IMR-90 (cell line): ENCODE measurements at regions not wholly inside any gene's neighbourhood (a gene's known extent, or its start where the extent isn't known, plus 50 kb on each side); places are given as distances from the start of the nearest gene placed in this dataset.

Experiments used
- ATAC-seq: fragments of 200-7000 bp; cut with Tn5 transposase; 2 replicates; pipeline ENCODE4 v1.9.1; 2020; ENCODE audit warnings: low read depth, mild to moderate bottlenecking, moderate library complexity
- BruUV-seq: library from RNA; stranded (reverse); fragments of 400-500 nt; replicated peaks from 2 replicates; lab custom pipeline; 2021; lab: Mats Ljungman, UMichigan
- CTCF ChIA-PET: fragments of 300-600 bp; formaldehyde crosslinking; extraction: SDS; loops from one replicate; lab custom pipeline; 2021; ENCODE audit warnings: antibody characterized with exemption; lab: Yijun Ruan, JAX
- POLR2A ChIA-PET: fragments of 300-600 bp; sonication (Branson Sonifier 250); formaldehyde crosslinking; loops from one replicate; lab custom pipeline; 2022; ENCODE audit warnings: antibody characterized with exemption; ENCODE audit not compliant: unreplicated experiment; lab: Charles Lee
- DNase-seq: peaks from one replicate; pipeline ENCODE4 v3.0.0; 2013
- H2AFZ ChIP-seq: replicated peaks from 2 replicates; pipeline ENCODE3; 2013; ENCODE audit warnings: low read length, mild to moderate bottlenecking; ENCODE audit not compliant: poor library complexity
- H2AK5ac ChIP-seq: 2 replicates; pipeline ENCODE4 v1.6.1; 2013; ENCODE audit warnings: low read depth, low read length, inconsistent platforms
- H2AK9ac ChIP-seq: replicated peaks from 2 replicates; pipeline ENCODE3; 2013; ENCODE audit warnings: mild to moderate bottlenecking, low read depth, low read length, moderate library complexity; ENCODE audit not compliant: poor library complexity
- H2BK120ac ChIP-seq: 2 replicates; pipeline ENCODE4 v1.6.1; 2013; ENCODE audit warnings: low read depth, low read length, inconsistent platforms
- H2BK15ac ChIP-seq: 3 replicates; pipeline ENCODE4 v1.6.1; 2013; ENCODE audit warnings: low read depth, low read length, inconsistent platforms
- H2BK20ac ChIP-seq: 2 replicates; pipeline ENCODE4 v1.6.1; 2013; ENCODE audit warnings: low read depth, mild to moderate bottlenecking, inconsistent platforms, low read length, moderate library complexity
- H2BK5ac ChIP-seq: 2 replicates; pipeline ENCODE4 v1.6.1; 2013; ENCODE audit warnings: mild to moderate bottlenecking, low read depth, low read length, inconsistent platforms; ENCODE audit not compliant: poor library complexity, severe bottlenecking
- H3K14ac ChIP-seq: replicated peaks from 2 replicates; pipeline ENCODE4 v1.6.1; 2013; ENCODE audit warnings: low read depth, low read length, inconsistent platforms
- H3K18ac ChIP-seq: 2 replicates; pipeline ENCODE4 v1.6.1; 2013; ENCODE audit warnings: low read depth, low read length, control low read depth
- H3K23ac ChIP-seq: 2 replicates; pipeline ENCODE4 v1.6.1; 2013; ENCODE audit warnings: low read depth, low read length, inconsistent platforms
- H3K27ac ChIP-seq: 2 replicates; pipeline ENCODE4 v1.5.1; 2013; ENCODE audit warnings: mild to moderate bottlenecking, control low read depth, low read length; ENCODE audit not compliant: insufficient read depth
- H3K27me3 ChIP-seq: 2 replicates; pipeline ENCODE4 v1.6.1; 2013; ENCODE audit warnings: low read length; ENCODE audit not compliant: control insufficient read depth, insufficient read depth
- H3K36me3 ChIP-seq: 2 replicates; pipeline ENCODE4 v1.6.1; 2013; ENCODE audit warnings: low read length, mixed read lengths; ENCODE audit not compliant: control insufficient read depth, insufficient read depth
- H3K4ac ChIP-seq: 2 replicates; pipeline ENCODE4 v1.6.1; 2013; ENCODE audit warnings: low read depth, low read length, inconsistent platforms
- H3K4me1 ChIP-seq: 2 replicates; pipeline ENCODE4 v1.6.1; 2013; ENCODE audit warnings: low read length, mixed read lengths; ENCODE audit not compliant: control insufficient read depth, insufficient read depth
- H3K4me2 ChIP-seq: 2 replicates; pipeline ENCODE4 v1.6.1; 2013; ENCODE audit warnings: low read depth, mild to moderate bottlenecking, control low read depth, low read length, moderate library complexity
- H3K4me3 ChIP-seq: 2 replicates; pipeline ENCODE4 v1.5.1; 2013; ENCODE audit warnings: low read depth, mild to moderate bottlenecking, control low read depth, low read length, moderate library complexity; ENCODE audit not compliant: insufficient read depth
- H3K56ac ChIP-seq: 2 replicates; pipeline ENCODE4 v1.6.1; 2013; ENCODE audit warnings: low read length, inconsistent platforms; ENCODE audit not compliant: insufficient read depth; ENCODE audit errors: extremely low read depth
- H3K79me1 ChIP-seq, 2 experiments: 2 replicates each; pipeline ENCODE4 v1.6.1; 2013; ENCODE audit warnings: low read length in 2 of 2, inconsistent platforms in 1 of 2, low read depth in 1 of 2
- H3K9ac ChIP-seq: 2 replicates; pipeline ENCODE4 v1.6.1; 2013; ENCODE audit warnings: low read depth, low read length, control low read depth
- H3K9me1 ChIP-seq: 2 replicates; pipeline ENCODE4 v1.6.1; 2013; ENCODE audit warnings: low read length, inconsistent platforms; ENCODE audit not compliant: insufficient read depth
- H3K9me3 ChIP-seq: 2 replicates; pipeline ENCODE4 v1.6.1; 2013; ENCODE audit warnings: low read length; ENCODE audit not compliant: control insufficient read depth, insufficient read depth
- H4K20me1 ChIP-seq: 2 replicates; pipeline ENCODE4 v1.6.1; 2013; ENCODE audit warnings: low read length, inconsistent platforms; ENCODE audit not compliant: insufficient read depth
- H4K5ac ChIP-seq: 2 replicates; pipeline ENCODE4 v1.6.1; 2013; ENCODE audit warnings: mild to moderate bottlenecking, low read depth, low read length, control low read depth
- H4K8ac ChIP-seq, 2 experiments: 2 replicates each; pipeline ENCODE4 v1.6.1; 2013; ENCODE audit warnings: low read depth in 2 of 2, low read length in 2 of 2, control low read depth in 1 of 2, inconsistent platforms in 1 of 2
- H4K91ac ChIP-seq: 2 replicates; pipeline ENCODE4 v1.6.1; 2013; ENCODE audit warnings: low read depth, low read length, inconsistent platforms; ENCODE audit not compliant: insufficient read depth
- BHLHE40 ChIP-seq: fragments of 150-350 bp; IDR thresholded peaks from 2 replicates; pipeline ENCODE4 v1.6.1; 2016; ENCODE audit warnings: mild to moderate bottlenecking, low read depth, low read length
- CEBPB ChIP-seq: IDR thresholded peaks from 2 replicates; pipeline ENCODE4 v1.6.1; 2012; ENCODE audit warnings: low read depth, low read length, improper control_type of control experiment
- CHD1 ChIP-seq: IDR thresholded peaks from 2 replicates; pipeline ENCODE4 v1.6.1; 2012; ENCODE audit warnings: low read depth, low read length, improper control_type of control experiment
- ELK1 ChIP-seq: fragments of 150-350 bp; IDR thresholded peaks from 2 replicates; pipeline ENCODE4 v1.6.1; 2016; ENCODE audit warnings: low read depth, mild to moderate bottlenecking, low read length, moderate library complexity, borderline replicate concordance
- FOS ChIP-seq: fragments of 150-350 bp; IDR thresholded peaks from 2 replicates; pipeline ENCODE4 v1.6.1; 2016; ENCODE audit warnings: low read depth, low read length
- MAFK ChIP-seq: IDR thresholded peaks from 2 replicates; pipeline ENCODE4 v1.6.1; 2012; ENCODE audit warnings: low read depth, low read length, improper control_type of control experiment
- MAZ ChIP-seq: IDR thresholded peaks from 2 replicates; pipeline ENCODE4 v1.6.1; 2012; ENCODE audit warnings: low read depth, mild to moderate bottlenecking, low read length, improper control_type of control experiment, moderate library complexity, borderline replicate concordance
- MXI1 ChIP-seq: IDR thresholded peaks from 2 replicates; pipeline ENCODE4 v1.6.1; 2012; ENCODE audit warnings: low read depth, mild to moderate bottlenecking, low read length, moderate library complexity, borderline replicate concordance
- NFE2L2 ChIP-seq: fragments of 150-350 bp; IDR thresholded peaks from 2 replicates; pipeline ENCODE4 v1.6.1; 2016; ENCODE audit warnings: low read depth, mild to moderate bottlenecking, low read length
- POLR2A ChIP-seq: IDR thresholded peaks from 2 replicates; pipeline ENCODE4 v1.6.1; 2012; ENCODE audit warnings: mild to moderate bottlenecking, low read depth, low read length
- RAD21 ChIP-seq: IDR thresholded peaks from 2 replicates; pipeline ENCODE4 v1.6.1; 2012; ENCODE audit warnings: low read length, improper control_type of control experiment
- RCOR1 ChIP-seq: IDR thresholded peaks from 2 replicates; pipeline ENCODE4 v1.6.1; 2012; ENCODE audit warnings: mild to moderate bottlenecking, low read length, improper control_type of control experiment; ENCODE audit not compliant: insufficient replicate concordance
- RFX5 ChIP-seq: IDR thresholded peaks from 2 replicates; pipeline ENCODE4 v1.8.0; 2012; ENCODE audit warnings: low read depth, mild to moderate bottlenecking, low read length, moderate library complexity
- SMC3 ChIP-seq: fragments of 150-350 bp; IDR thresholded peaks from 2 replicates; pipeline ENCODE4 v1.6.1; 2016; ENCODE audit warnings: low read depth, mild to moderate bottlenecking, antibody characterized with exemption, low read length, moderate library complexity
- USF2 ChIP-seq: fragments of 150-350 bp; IDR thresholded peaks from 2 replicates; pipeline ENCODE4 v1.6.1; 2017; ENCODE audit warnings: mild to moderate bottlenecking, antibody characterized with exemption, low read length, low read depth
- dilution Hi-C: fragments of 300-500 bp; cut with HindIII; formaldehyde crosslinking; loops from one replicate; pipeline ENCODE4 v1.14.3; 2018; ENCODE audit warnings: low sequenced_read_pairs; ENCODE audit not compliant: unreplicated experiment
- in situ Hi-C: fragments of 300-500 bp; cut with MboI; formaldehyde crosslinking; loops from 3 replicates; pipeline ENCODE4 v1.14.3; 2019; ENCODE audit warnings: low sequenced_read_pairs, inconsistent platforms, mixed read lengths
- intact Hi-C: fragments of 100-400 bp; cut with micrococcal nuclease; formaldehyde crosslinking; loops from 2 replicates; pipeline ENCODE4 v1.10.0; 2022
- TF ChIP-seq, protein P1 (sequence below): conservative IDR thresholded peaks from 2 replicates; pipeline ENCODE4 v1.5.1; 2012; ENCODE audit warnings: mild to moderate bottlenecking, low read depth, low read length, improper control_type of control experiment

GRCh38 chr3:151944356-151944755 lies 70.9 kb downstream of the SUCNR1 start:
- Histone ChIP-seq H3K56ac (no peak overlapping the region), H4K20me1 (no peaks in the 10 kb centered on the region), H3K9me1 (no peaks in the 10 kb centered on the region), H3K4me1 (no peaks in the 10 kb centered on the region; the same call in 1 of the 2 replicates), H3K23ac (no peak overlapping the region), H2AK9ac (no peak overlapping the region), H3K18ac (no peak overlapping the region), H4K8ac (no peak overlapping the region), H3K4me2 (no peak overlapping the region), H2BK15ac (no peak overlapping the region), H2BK20ac (no peak overlapping the region), H2AFZ (no peak overlapping the region), H3K9me3 (no peaks in the 10 kb centered on the region), H3K4ac (no peak overlapping the region), H2BK120ac (no peak overlapping the region), H3K4me3 (no peak overlapping the region), H3K27ac (no peak overlapping the region), H2AK5ac (no peak overlapping the region), H3K14ac (no peak overlapping the region), H3K36me3 (no peaks in the 10 kb centered on the region), H3K9ac (no peak overlapping the region), H2BK5ac (no peak overlapping the region), H4K91ac (no peak overlapping the region), H3K27me3 (no peaks in the 10 kb centered on the region), H4K5ac (no peak overlapping the region), H3K79me1 (no peaks in the 10 kb centered on the region)
- DNase-seq (no peak), ATAC-seq (no peak)
- in situ Hi-C loops (no loop called here), intact Hi-C loops (loop anchor here (10.0 kb wide), 1 partner anchor 580 kb away; no protein-coding TSS in a partner anchor), dilution Hi-C loops (no loop called here)
- ChIA-PET CTCF (no interaction called here), POLR2A (no interaction called here)
- TF ChIP-seq CHD1 = no peak
- TF ChIP-seq ELK1 = no peak
- TF ChIP-seq BHLHE40 = no peak
- TF ChIP-seq RAD21 = no peak
- no peak for TF ChIP-seq RCOR1
- no peak for TF ChIP-seq USF2
- no peak for TF ChIP-seq MXI1
- TF ChIP-seq RFX5 = no peak
- TF ChIP-seq MAZ = no peak
- no peak for TF ChIP-seq CEBPB
- TF ChIP-seq SMC3 = no peak
- TF ChIP-seq MAFK = no peak
- no peak for TF ChIP-seq FOS
- no peak for TF ChIP-seq POLR2A
- TF ChIP-seq, protein P1, sequence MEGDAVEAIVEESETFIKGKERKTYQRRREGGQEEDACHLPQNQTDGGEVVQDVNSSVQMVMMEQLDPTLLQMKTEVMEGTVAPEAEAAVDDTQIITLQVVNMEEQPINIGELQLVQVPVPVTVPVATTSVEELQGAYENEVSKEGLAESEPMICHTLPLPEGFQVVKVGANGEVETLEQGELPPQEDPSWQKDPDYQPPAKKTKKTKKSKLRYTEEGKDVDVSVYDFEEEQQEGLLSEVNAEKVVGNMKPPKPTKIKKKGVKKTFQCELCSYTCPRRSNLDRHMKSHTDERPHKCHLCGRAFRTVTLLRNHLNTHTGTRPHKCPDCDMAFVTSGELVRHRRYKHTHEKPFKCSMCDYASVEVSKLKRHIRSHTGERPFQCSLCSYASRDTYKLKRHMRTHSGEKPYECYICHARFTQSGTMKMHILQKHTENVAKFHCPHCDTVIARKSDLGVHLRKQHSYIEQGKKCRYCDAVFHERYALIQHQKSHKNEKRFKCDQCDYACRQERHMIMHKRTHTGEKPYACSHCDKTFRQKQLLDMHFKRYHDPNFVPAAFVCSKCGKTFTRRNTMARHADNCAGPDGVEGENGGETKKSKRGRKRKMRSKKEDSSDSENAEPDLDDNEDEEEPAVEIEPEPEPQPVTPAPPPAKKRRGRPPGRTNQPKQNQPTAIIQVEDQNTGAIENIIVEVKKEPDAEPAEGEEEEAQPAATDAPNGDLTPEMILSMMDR = no peak
- TF ChIP-seq NFE2L2 = no peak
- BruUV-seq = no TSS peak
